ENCODE measurements at regions not wholly inside any gene's neighbourhood (a gene's known extent, or its start where the extent isn't known, plus 50 kb on each side); places are given as distances from the start of the nearest gene placed in this dataset.

DNA sequence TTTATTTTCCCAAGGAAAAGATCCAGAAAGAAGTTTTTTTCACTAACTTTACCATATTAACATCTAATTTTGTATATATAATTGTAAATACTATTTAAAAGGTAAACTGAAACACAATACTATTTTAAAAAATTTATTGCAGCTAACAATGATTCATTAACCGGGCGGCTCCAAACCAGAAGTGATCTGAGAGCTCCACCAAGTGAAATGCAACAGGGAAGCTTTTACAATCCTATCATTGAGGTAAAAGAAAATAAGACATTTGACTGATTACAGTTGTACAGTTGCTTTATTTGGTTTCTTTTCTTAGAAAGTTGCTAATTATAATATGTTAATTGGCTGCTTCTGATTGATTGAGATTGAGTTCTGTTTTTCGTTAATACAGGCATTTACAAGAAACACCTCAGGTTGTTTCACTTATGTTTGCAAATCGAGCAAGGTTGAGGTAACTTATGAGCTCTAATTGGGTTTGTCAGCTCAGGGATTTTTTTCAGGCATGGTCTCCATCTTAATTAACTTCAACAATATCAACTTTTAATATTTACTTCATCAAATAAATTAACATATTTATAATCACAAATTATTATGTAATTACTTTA, 220.2 kb upstream of the UGT8 start:
- DNase-seq (ENCODE audit: low spot score) = no peak
- in situ Hi-C loops (cut with MboI; ENCODE audit: low pct_unique_long_range_greater_than_20kb, low sequenced_read_pairs, unreplicated experiment) = loop anchor here (25.0 kb wide), 2 partner anchors 416 to 991 kb away; no protein-coding TSS in a partner anchor
- TF ChIP-seq, protein P1, sequence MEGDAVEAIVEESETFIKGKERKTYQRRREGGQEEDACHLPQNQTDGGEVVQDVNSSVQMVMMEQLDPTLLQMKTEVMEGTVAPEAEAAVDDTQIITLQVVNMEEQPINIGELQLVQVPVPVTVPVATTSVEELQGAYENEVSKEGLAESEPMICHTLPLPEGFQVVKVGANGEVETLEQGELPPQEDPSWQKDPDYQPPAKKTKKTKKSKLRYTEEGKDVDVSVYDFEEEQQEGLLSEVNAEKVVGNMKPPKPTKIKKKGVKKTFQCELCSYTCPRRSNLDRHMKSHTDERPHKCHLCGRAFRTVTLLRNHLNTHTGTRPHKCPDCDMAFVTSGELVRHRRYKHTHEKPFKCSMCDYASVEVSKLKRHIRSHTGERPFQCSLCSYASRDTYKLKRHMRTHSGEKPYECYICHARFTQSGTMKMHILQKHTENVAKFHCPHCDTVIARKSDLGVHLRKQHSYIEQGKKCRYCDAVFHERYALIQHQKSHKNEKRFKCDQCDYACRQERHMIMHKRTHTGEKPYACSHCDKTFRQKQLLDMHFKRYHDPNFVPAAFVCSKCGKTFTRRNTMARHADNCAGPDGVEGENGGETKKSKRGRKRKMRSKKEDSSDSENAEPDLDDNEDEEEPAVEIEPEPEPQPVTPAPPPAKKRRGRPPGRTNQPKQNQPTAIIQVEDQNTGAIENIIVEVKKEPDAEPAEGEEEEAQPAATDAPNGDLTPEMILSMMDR (IDR thresholded peaks at IDR 0.05; ENCODE audit: extremely low read depth, insufficient read depth, missing control alignments) = peak; percentile 23

DNA sequence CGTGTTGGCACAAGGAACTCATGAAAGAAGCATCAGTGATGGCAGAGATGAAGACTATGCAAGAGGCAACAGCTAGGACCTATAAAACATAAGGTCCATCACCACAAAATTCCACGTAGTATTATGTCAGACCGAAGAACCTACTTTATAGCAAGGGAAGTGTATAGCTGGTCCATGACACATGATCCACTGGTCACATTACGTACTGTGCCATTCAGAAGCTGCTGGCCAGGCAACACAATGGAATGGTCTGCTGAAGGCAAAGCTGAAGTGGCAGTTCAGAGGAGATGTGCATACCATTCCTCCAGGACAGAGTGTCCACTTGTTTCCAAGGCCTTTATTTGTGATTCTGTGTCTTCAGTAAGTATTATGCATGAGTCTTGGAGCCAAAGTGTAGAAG, 215.5 kb upstream of the UGT8 start:
- DNase-seq (ENCODE audit: low spot score) = no peak
- in situ Hi-C loops (cut with MboI; ENCODE audit: low pct_unique_long_range_greater_than_20kb, low sequenced_read_pairs, unreplicated experiment) = loop anchor here (25.0 kb wide), 2 partner anchors 421 to 996 kb away; no protein-coding TSS in a partner anchor
- TF ChIP-seq, protein P1 (IDR thresholded peaks at IDR 0.05; ENCODE audit: extremely low read depth, insufficient read depth, missing control alignments) = no peak

DNA sequence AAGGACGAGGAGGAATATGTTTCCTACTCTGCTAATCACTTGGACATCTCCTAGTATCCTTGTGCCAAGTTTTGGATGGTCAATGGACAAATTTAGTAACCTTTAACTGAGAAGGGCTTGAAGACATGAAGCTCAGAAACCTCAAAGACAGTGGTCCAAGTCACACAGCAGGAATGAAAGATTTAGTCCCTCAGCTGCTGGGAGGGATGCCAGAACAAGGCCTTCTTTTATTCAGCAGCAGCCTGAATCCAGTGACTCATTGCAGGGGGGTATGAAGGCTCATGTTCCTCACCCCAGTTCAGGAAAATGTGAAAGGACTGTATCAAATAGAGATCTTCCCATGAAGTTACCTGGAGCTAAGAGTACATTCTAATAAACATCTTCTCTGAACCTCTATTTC, 214.9 kb upstream of the UGT8 start:
- in situ Hi-C loops (cut with MboI; ENCODE audit: low pct_unique_long_range_greater_than_20kb, low sequenced_read_pairs, unreplicated experiment) = loop anchor here (25.0 kb wide), 2 partner anchors 421 to 996 kb away; no protein-coding TSS in a partner anchor
- TF ChIP-seq, protein P1 (IDR thresholded peaks at IDR 0.05; ENCODE audit: extremely low read depth, insufficient read depth, missing control alignments) = no peak
- no peak for DNase-seq (ENCODE audit: low spot score)

DNA sequence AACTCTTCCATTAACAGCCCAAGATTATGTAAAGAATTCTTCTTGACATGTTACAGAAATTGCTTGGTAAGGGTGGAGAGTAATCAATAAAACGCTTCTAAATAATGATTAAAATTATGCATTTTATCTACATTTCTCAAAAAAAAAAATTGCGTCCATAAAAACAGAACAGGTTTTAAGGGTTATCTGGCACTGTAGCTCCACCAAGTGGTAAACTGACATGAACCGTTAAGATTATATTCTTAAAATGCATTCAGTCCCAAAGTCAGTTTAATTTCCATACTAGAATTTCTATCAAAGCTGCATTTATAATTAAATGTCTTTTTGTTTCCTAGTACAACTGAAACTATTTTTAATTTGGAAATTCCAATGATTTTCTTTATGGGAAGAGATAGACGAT, 214.0 kb upstream of the UGT8 start:
- peak; percentile 13 for DNase-seq (ENCODE audit: low spot score)
- TF ChIP-seq, protein P1 (IDR thresholded peaks at IDR 0.05; ENCODE audit: extremely low read depth, insufficient read depth, missing control alignments) = peak; percentile 51
- in situ Hi-C loops (cut with MboI; ENCODE audit: low pct_unique_long_range_greater_than_20kb, low sequenced_read_pairs, unreplicated experiment) = loop anchor here (25.0 kb wide), 2 partner anchors 422 to 997 kb away; no protein-coding TSS in a partner anchor

DNA sequence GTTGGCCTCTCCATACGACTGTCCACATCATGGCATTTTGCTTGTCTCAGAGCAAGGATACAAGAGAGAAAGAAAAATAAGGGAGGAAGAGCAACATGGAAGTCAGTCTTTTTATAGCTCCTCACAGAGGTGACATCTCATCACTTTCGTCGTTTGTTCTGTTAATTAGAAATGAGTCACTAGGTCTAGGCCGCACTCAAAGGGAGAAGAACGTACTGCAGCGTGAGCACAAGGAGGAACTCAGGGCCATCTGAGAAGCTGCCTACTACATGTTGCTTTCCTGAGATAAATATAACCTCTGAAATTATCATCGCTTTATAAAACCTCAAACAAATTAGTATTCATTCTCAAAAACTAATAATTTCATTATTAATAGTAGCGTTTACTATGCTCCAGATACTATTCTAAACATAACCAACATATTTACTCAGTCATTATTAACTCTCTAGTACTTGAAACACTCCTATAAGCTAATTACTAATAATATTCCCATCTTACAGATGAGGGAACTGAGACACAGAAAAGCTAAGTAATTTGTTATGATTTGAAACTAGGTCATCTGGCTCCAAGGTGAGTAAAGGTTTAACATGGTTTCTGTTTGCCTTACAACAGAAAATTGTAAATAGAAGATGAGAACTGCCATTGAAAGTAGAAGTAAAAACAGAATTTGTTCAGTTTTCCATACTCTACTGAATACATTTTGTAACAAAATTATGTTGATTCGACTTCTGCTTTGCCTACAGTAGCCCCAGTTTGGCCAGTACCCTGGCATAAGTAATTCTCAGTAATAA, 213.2 kb upstream of the UGT8 start:
- TF ChIP-seq, protein P1 (IDR thresholded peaks at IDR 0.05; ENCODE audit: extremely low read depth, insufficient read depth, missing control alignments) = no peak
- in situ Hi-C loops (cut with MboI; ENCODE audit: low pct_unique_long_range_greater_than_20kb, low sequenced_read_pairs, unreplicated experiment) = loop anchor here (25.0 kb wide), 2 partner anchors 423 to 998 kb away; no protein-coding TSS in a partner anchor
- DNase-seq (ENCODE audit: low spot score) = no peak

DNA sequence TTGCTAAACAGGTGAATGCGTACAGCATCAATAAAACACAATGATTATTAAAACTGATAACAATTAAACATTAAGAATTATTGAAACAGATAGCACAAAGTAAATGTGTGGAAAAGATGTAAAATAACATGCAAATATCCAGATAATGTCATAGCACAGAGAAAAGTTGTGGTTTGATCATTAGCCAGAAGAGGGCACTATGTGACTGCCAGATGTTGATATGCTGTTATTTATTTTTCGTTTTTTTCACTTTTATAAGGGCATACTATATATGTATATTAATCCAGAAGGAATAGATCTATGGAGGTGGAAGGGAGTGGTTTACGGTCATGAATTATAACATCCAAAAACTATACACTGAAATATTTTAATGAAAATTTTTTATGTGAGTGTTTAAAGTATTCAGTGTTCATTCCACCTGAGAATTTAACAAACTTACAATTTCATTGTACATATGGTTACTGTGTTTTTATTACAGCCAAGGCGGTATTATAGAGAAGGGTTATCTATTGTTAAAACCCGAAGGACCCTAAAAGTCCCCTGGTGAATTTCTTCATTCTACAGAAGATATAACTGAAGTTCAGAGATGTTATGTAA, 211.9 kb upstream of the UGT8 start:
- in situ Hi-C loops (cut with MboI; ENCODE audit: low pct_unique_long_range_greater_than_20kb, low sequenced_read_pairs, unreplicated experiment) = loop anchor here (25.0 kb wide), 2 partner anchors 424 to 999 kb away; no protein-coding TSS in a partner anchor
- TF ChIP-seq, protein P1 (IDR thresholded peaks at IDR 0.05; ENCODE audit: extremely low read depth, insufficient read depth, missing control alignments) = peak; percentile 74
- DNase-seq (ENCODE audit: low spot score) = peak; percentile 30

Data from GM13977 (cell line).